IMR-90 (cell line): ENCODE measurements at regions not wholly inside any gene's neighbourhood (a gene's known extent, or its start where the extent isn't known, plus 50 kb on each side); places are given as distances from the start of the nearest gene placed in this dataset.
A peak's percentile ranks its signal among the peaks of the same experiment; 100 is the strongest.

Experiments used
- ATAC-seq: fragments of 200-7000 bp; cut with Tn5 transposase; 2 replicates; pipeline ENCODE4 v1.9.1; 2020; ENCODE audit warnings: low read depth, mild to moderate bottlenecking, moderate library complexity
- BruUV-seq: library from RNA; stranded (reverse); fragments of 400-500 nt; replicated peaks from 2 replicates; lab custom pipeline; 2021; lab: Mats Ljungman, UMichigan
- CTCF ChIA-PET: fragments of 300-600 bp; formaldehyde crosslinking; extraction: SDS; loops from one replicate; lab custom pipeline; 2021; ENCODE audit warnings: antibody characterized with exemption; lab: Yijun Ruan, JAX
- POLR2A ChIA-PET: fragments of 300-600 bp; sonication (Branson Sonifier 250); formaldehyde crosslinking; loops from one replicate; lab custom pipeline; 2022; ENCODE audit warnings: antibody characterized with exemption; ENCODE audit not compliant: unreplicated experiment; lab: Charles Lee
- DNase-seq: peaks from one replicate; pipeline ENCODE4 v3.0.0; 2013
- H2AFZ ChIP-seq: replicated peaks from 2 replicates; pipeline ENCODE3; 2013; ENCODE audit warnings: low read length, mild to moderate bottlenecking; ENCODE audit not compliant: poor library complexity
- H2AK5ac ChIP-seq: 2 replicates; pipeline ENCODE4 v1.6.1; 2013; ENCODE audit warnings: low read depth, low read length, inconsistent platforms
- H2AK9ac ChIP-seq: replicated peaks from 2 replicates; pipeline ENCODE3; 2013; ENCODE audit warnings: mild to moderate bottlenecking, low read depth, low read length, moderate library complexity; ENCODE audit not compliant: poor library complexity
- H2BK120ac ChIP-seq: 2 replicates; pipeline ENCODE4 v1.6.1; 2013; ENCODE audit warnings: low read depth, low read length, inconsistent platforms
- H2BK15ac ChIP-seq: 3 replicates; pipeline ENCODE4 v1.6.1; 2013; ENCODE audit warnings: low read depth, low read length, inconsistent platforms
- H2BK20ac ChIP-seq: 2 replicates; pipeline ENCODE4 v1.6.1; 2013; ENCODE audit warnings: low read depth, mild to moderate bottlenecking, inconsistent platforms, low read length, moderate library complexity
- H2BK5ac ChIP-seq: 2 replicates; pipeline ENCODE4 v1.6.1; 2013; ENCODE audit warnings: mild to moderate bottlenecking, low read depth, low read length, inconsistent platforms; ENCODE audit not compliant: poor library complexity, severe bottlenecking
- H3K14ac ChIP-seq: replicated peaks from 2 replicates; pipeline ENCODE4 v1.6.1; 2013; ENCODE audit warnings: low read depth, low read length, inconsistent platforms
- H3K18ac ChIP-seq: 2 replicates; pipeline ENCODE4 v1.6.1; 2013; ENCODE audit warnings: low read depth, low read length, control low read depth
- H3K23ac ChIP-seq: 2 replicates; pipeline ENCODE4 v1.6.1; 2013; ENCODE audit warnings: low read depth, low read length, inconsistent platforms
- H3K27ac ChIP-seq: 2 replicates; pipeline ENCODE4 v1.5.1; 2013; ENCODE audit warnings: mild to moderate bottlenecking, control low read depth, low read length; ENCODE audit not compliant: insufficient read depth
- H3K27me3 ChIP-seq: 2 replicates; pipeline ENCODE4 v1.6.1; 2013; ENCODE audit warnings: low read length; ENCODE audit not compliant: control insufficient read depth, insufficient read depth
- H3K36me3 ChIP-seq: 2 replicates; pipeline ENCODE4 v1.6.1; 2013; ENCODE audit warnings: low read length, mixed read lengths; ENCODE audit not compliant: control insufficient read depth, insufficient read depth
- H3K4ac ChIP-seq: 2 replicates; pipeline ENCODE4 v1.6.1; 2013; ENCODE audit warnings: low read depth, low read length, inconsistent platforms
- H3K4me1 ChIP-seq: 2 replicates; pipeline ENCODE4 v1.6.1; 2013; ENCODE audit warnings: low read length, mixed read lengths; ENCODE audit not compliant: control insufficient read depth, insufficient read depth
- H3K4me2 ChIP-seq: 2 replicates; pipeline ENCODE4 v1.6.1; 2013; ENCODE audit warnings: low read depth, mild to moderate bottlenecking, control low read depth, low read length, moderate library complexity
- H3K4me3 ChIP-seq: 2 replicates; pipeline ENCODE4 v1.5.1; 2013; ENCODE audit warnings: low read depth, mild to moderate bottlenecking, control low read depth, low read length, moderate library complexity; ENCODE audit not compliant: insufficient read depth
- H3K56ac ChIP-seq: 2 replicates; pipeline ENCODE4 v1.6.1; 2013; ENCODE audit warnings: low read length, inconsistent platforms; ENCODE audit not compliant: insufficient read depth; ENCODE audit errors: extremely low read depth
- H3K79me1 ChIP-seq, 2 experiments: 2 replicates each; pipeline ENCODE4 v1.6.1; 2013; ENCODE audit warnings: low read length in 2 of 2, inconsistent platforms in 1 of 2, low read depth in 1 of 2
- H3K9ac ChIP-seq: 2 replicates; pipeline ENCODE4 v1.6.1; 2013; ENCODE audit warnings: low read depth, low read length, control low read depth
- H3K9me1 ChIP-seq: 2 replicates; pipeline ENCODE4 v1.6.1; 2013; ENCODE audit warnings: low read length, inconsistent platforms; ENCODE audit not compliant: insufficient read depth
- H3K9me3 ChIP-seq: 2 replicates; pipeline ENCODE4 v1.6.1; 2013; ENCODE audit warnings: low read length; ENCODE audit not compliant: control insufficient read depth, insufficient read depth
- H4K20me1 ChIP-seq: 2 replicates; pipeline ENCODE4 v1.6.1; 2013; ENCODE audit warnings: low read length, inconsistent platforms; ENCODE audit not compliant: insufficient read depth
- H4K5ac ChIP-seq: 2 replicates; pipeline ENCODE4 v1.6.1; 2013; ENCODE audit warnings: mild to moderate bottlenecking, low read depth, low read length, control low read depth
- H4K8ac ChIP-seq, 2 experiments: 2 replicates each; pipeline ENCODE4 v1.6.1; 2013; ENCODE audit warnings: low read depth in 2 of 2, low read length in 2 of 2, control low read depth in 1 of 2, inconsistent platforms in 1 of 2
- H4K91ac ChIP-seq: 2 replicates; pipeline ENCODE4 v1.6.1; 2013; ENCODE audit warnings: low read depth, low read length, inconsistent platforms; ENCODE audit not compliant: insufficient read depth
- BHLHE40 ChIP-seq: fragments of 150-350 bp; IDR thresholded peaks from 2 replicates; pipeline ENCODE4 v1.6.1; 2016; ENCODE audit warnings: mild to moderate bottlenecking, low read depth, low read length
- CEBPB ChIP-seq: IDR thresholded peaks from 2 replicates; pipeline ENCODE4 v1.6.1; 2012; ENCODE audit warnings: low read depth, low read length, improper control_type of control experiment
- CHD1 ChIP-seq: IDR thresholded peaks from 2 replicates; pipeline ENCODE4 v1.6.1; 2012; ENCODE audit warnings: low read depth, low read length, improper control_type of control experiment
- FOS ChIP-seq: fragments of 150-350 bp; IDR thresholded peaks from 2 replicates; pipeline ENCODE4 v1.6.1; 2016; ENCODE audit warnings: low read depth, low read length
- MAFK ChIP-seq: IDR thresholded peaks from 2 replicates; pipeline ENCODE4 v1.6.1; 2012; ENCODE audit warnings: low read depth, low read length, improper control_type of control experiment
- MAZ ChIP-seq: IDR thresholded peaks from 2 replicates; pipeline ENCODE4 v1.6.1; 2012; ENCODE audit warnings: low read depth, mild to moderate bottlenecking, low read length, improper control_type of control experiment, moderate library complexity, borderline replicate concordance
- MXI1 ChIP-seq: IDR thresholded peaks from 2 replicates; pipeline ENCODE4 v1.6.1; 2012; ENCODE audit warnings: low read depth, mild to moderate bottlenecking, low read length, moderate library complexity, borderline replicate concordance
- NFE2L2 ChIP-seq: fragments of 150-350 bp; IDR thresholded peaks from 2 replicates; pipeline ENCODE4 v1.6.1; 2016; ENCODE audit warnings: low read depth, mild to moderate bottlenecking, low read length
- POLR2A ChIP-seq: IDR thresholded peaks from 2 replicates; pipeline ENCODE4 v1.6.1; 2012; ENCODE audit warnings: mild to moderate bottlenecking, low read depth, low read length
- RAD21 ChIP-seq: IDR thresholded peaks from 2 replicates; pipeline ENCODE4 v1.6.1; 2012; ENCODE audit warnings: low read length, improper control_type of control experiment
- RCOR1 ChIP-seq: IDR thresholded peaks from 2 replicates; pipeline ENCODE4 v1.6.1; 2012; ENCODE audit warnings: mild to moderate bottlenecking, low read length, improper control_type of control experiment; ENCODE audit not compliant: insufficient replicate concordance
- RFX5 ChIP-seq: IDR thresholded peaks from 2 replicates; pipeline ENCODE4 v1.8.0; 2012; ENCODE audit warnings: low read depth, mild to moderate bottlenecking, low read length, moderate library complexity
- SMC3 ChIP-seq: fragments of 150-350 bp; IDR thresholded peaks from 2 replicates; pipeline ENCODE4 v1.6.1; 2016; ENCODE audit warnings: low read depth, mild to moderate bottlenecking, antibody characterized with exemption, low read length, moderate library complexity
- WGBS, 2 experiments: methylation state at CpG; one replicate each; pipeline versions ENCODE4 v1.1.5 to v1.1.7; 2013; ENCODE audit warnings: missing lambda C conversion rate in 2 of 2; ENCODE audit not compliant: insufficient read length in 1 of 2; ENCODE audit errors: extremely low coverage in 2 of 2; 5-methylcytosine and 5-hydroxymethylcytosine counted together
- dilution Hi-C: fragments of 300-500 bp; cut with HindIII; formaldehyde crosslinking; loops from one replicate; pipeline ENCODE4 v1.14.3; 2018; ENCODE audit warnings: low sequenced_read_pairs; ENCODE audit not compliant: unreplicated experiment
- in situ Hi-C: fragments of 300-500 bp; cut with MboI; formaldehyde crosslinking; loops from 3 replicates; pipeline ENCODE4 v1.14.3; 2019; ENCODE audit warnings: low sequenced_read_pairs, inconsistent platforms, mixed read lengths
- intact Hi-C: fragments of 100-400 bp; cut with micrococcal nuclease; formaldehyde crosslinking; loops from 2 replicates; pipeline ENCODE4 v1.10.0; 2022
- TF ChIP-seq, protein P1 (sequence below): conservative IDR thresholded peaks from 2 replicates; pipeline ENCODE4 v1.5.1; 2012; ENCODE audit warnings: mild to moderate bottlenecking, low read depth, low read length, improper control_type of control experiment
- TF ChIP-seq, protein P2 (sequence below): fragments of 150-350 bp; IDR thresholded peaks from 2 replicates; pipeline ENCODE4 v1.6.1; 2016; ENCODE audit warnings: low read depth, mild to moderate bottlenecking, low read length, moderate library complexity, borderline replicate concordance
- TF ChIP-seq, protein P3 (sequence below): fragments of 150-350 bp; IDR thresholded peaks from 2 replicates; pipeline ENCODE4 v1.6.1; 2017; ENCODE audit warnings: mild to moderate bottlenecking, antibody characterized with exemption, low read length, low read depth

DNA sequence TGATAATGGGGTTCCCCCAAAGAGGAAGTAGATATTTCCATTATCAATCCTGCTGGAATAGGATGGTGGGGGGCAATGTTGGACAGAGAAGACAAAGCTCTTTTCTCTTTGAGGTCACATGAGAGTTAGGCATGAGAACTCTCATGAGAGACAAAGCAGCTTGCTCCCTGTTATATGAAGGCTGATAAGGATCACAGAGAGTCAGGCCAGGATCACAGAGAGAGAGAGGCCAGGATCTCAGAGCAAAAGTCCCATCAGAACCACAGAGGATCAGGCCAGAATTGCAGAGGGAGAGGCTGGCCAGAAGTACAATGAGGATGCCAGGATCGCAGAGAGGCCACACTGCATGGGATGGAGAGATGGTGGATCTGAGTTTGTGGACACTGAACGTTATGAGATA lies 457.1 kb downstream of the LPIN1 start:
- dilution Hi-C loops (no loop called here), intact Hi-C loops (no loop called here), in situ Hi-C loops (no loop called here)
- 0 out of 2 replicates have a peak overlapping the region, but pooled peaks have one; percentile 13 for H2BK20ac ChIP-seq
- H3K9ac ChIP-seq: no peak overlapping the region
- H2BK15ac ChIP-seq: 0 out of 3 replicates have a peak overlapping the region, but pooled peaks have one; percentile 37
- no peaks in the 10 kb centered on the region for H3K27me3 ChIP-seq
- TF ChIP-seq, protein P1, sequence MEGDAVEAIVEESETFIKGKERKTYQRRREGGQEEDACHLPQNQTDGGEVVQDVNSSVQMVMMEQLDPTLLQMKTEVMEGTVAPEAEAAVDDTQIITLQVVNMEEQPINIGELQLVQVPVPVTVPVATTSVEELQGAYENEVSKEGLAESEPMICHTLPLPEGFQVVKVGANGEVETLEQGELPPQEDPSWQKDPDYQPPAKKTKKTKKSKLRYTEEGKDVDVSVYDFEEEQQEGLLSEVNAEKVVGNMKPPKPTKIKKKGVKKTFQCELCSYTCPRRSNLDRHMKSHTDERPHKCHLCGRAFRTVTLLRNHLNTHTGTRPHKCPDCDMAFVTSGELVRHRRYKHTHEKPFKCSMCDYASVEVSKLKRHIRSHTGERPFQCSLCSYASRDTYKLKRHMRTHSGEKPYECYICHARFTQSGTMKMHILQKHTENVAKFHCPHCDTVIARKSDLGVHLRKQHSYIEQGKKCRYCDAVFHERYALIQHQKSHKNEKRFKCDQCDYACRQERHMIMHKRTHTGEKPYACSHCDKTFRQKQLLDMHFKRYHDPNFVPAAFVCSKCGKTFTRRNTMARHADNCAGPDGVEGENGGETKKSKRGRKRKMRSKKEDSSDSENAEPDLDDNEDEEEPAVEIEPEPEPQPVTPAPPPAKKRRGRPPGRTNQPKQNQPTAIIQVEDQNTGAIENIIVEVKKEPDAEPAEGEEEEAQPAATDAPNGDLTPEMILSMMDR: no peak
- no peak for TF ChIP-seq MAZ
- TF ChIP-seq RFX5: no peak
- TF ChIP-seq, protein P2, sequence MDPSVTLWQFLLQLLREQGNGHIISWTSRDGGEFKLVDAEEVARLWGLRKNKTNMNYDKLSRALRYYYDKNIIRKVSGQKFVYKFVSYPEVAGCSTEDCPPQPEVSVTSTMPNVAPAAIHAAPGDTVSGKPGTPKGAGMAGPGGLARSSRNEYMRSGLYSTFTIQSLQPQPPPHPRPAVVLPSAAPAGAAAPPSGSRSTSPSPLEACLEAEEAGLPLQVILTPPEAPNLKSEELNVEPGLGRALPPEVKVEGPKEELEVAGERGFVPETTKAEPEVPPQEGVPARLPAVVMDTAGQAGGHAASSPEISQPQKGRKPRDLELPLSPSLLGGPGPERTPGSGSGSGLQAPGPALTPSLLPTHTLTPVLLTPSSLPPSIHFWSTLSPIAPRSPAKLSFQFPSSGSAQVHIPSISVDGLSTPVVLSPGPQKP: no peak
- no peak for TF ChIP-seq POLR2A
- TF ChIP-seq, protein P3, sequence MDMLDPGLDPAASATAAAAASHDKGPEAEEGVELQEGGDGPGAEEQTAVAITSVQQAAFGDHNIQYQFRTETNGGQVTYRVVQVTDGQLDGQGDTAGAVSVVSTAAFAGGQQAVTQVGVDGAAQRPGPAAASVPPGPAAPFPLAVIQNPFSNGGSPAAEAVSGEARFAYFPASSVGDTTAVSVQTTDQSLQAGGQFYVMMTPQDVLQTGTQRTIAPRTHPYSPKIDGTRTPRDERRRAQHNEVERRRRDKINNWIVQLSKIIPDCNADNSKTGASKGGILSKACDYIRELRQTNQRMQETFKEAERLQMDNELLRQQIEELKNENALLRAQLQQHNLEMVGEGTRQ: no peak
- TF ChIP-seq CHD1: no peak
- TF ChIP-seq NFE2L2: no peak
- TF ChIP-seq MAFK: no peak
- TF ChIP-seq RCOR1: no peak
- TF ChIP-seq BHLHE40: no peak
- no peak for TF ChIP-seq SMC3
- TF ChIP-seq FOS: no peak
- TF ChIP-seq MXI1: no peak
- no peak for TF ChIP-seq CEBPB
- no peak for TF ChIP-seq RAD21
- peaks cover 3% of the 10 kb centered on the region for H3K4me1 ChIP-seq
- no peak overlapping the region for H4K91ac ChIP-seq
- H2BK5ac ChIP-seq: no peak overlapping the region
- no peak overlapping the region for H3K23ac ChIP-seq
- H4K8ac ChIP-seq: 0 out of 4 replicates have a peak overlapping the region, but pooled peaks of 1 of the 2 experiments have one; percentile 10
- H3K27ac ChIP-seq: no peak overlapping the region
- no TSS peak for BruUV-seq
- H4K5ac ChIP-seq: no peak overlapping the region
- no peak overlapping the region for H3K56ac ChIP-seq
- H3K9me1 ChIP-seq: no peaks in the 10 kb centered on the region
- ChIA-PET CTCF (no interaction called here), POLR2A (no interaction called here)
- ATAC-seq: no peak
- no peak overlapping the region for H3K14ac ChIP-seq
- H3K4me2 ChIP-seq: no peak overlapping the region
- no CpG with 5 or more reads among the region's 2 CpGs for WGBS, 2 experiments
- DNase-seq: no peak
- no peak overlapping the region for H3K4me3 ChIP-seq
- H3K4ac ChIP-seq: no peak overlapping the region
- no peaks in the 10 kb centered on the region for H3K79me1 ChIP-seq
- H4K20me1 ChIP-seq: no peaks in the 10 kb centered on the region
- H3K18ac ChIP-seq: no peak overlapping the region
- H3K9me3 ChIP-seq: no peaks in the 10 kb centered on the region
- H2AFZ ChIP-seq: no peak overlapping the region
- H2AK9ac ChIP-seq: no peak overlapping the region
- no peak overlapping the region for H2AK5ac ChIP-seq
- H3K36me3 ChIP-seq: no peaks in the 10 kb centered on the region
- H2BK120ac ChIP-seq: no peak overlapping the region
